ENCODE measurements at regions not wholly inside any gene's neighbourhood (a gene's known extent, or its start where the extent isn't known, plus 50 kb on each side); places are given as distances from the start of the nearest gene placed in this dataset.
"Not testable (repeated sequence)": the region's sequence is repeated elsewhere in the genome, so short reads cannot be mapped to it uniquely, and the experiment has no call there.

GRCh38 chr3:164030194-164030593 is 1048.1 kb downstream of the SI start:
- no peak for DNase-seq (ENCODE audit: low spot score)
- no peak for TF ChIP-seq CTCF (IDR thresholded peaks at IDR 0.05; ENCODE audit: extremely low read depth, insufficient read depth, missing control alignments)
- in situ Hi-C loops (cut with MboI; ENCODE audit: low pct_unique_long_range_greater_than_20kb, low sequenced_read_pairs, unreplicated experiment), result no loop called here

- no peak for DNase-seq (ENCODE audit: low spot score)
- no peak for TF ChIP-seq CTCF (IDR thresholded peaks at IDR 0.05; ENCODE audit: extremely low read depth, insufficient read depth, missing control alignments)
- in situ Hi-C loops (cut with MboI; ENCODE audit: low pct_unique_long_range_greater_than_20kb, low sequenced_read_pairs, unreplicated experiment), result no loop called here
Observed at GRCh38 chr3:164024786-164025185, 1053.5 kb downstream of the SI start.

- in situ Hi-C loops (cut with MboI; ENCODE audit: low pct_unique_long_range_greater_than_20kb, low sequenced_read_pairs, unreplicated experiment), result no loop called here
- DNase-seq (ENCODE audit: low spot score), result no peak
- TF ChIP-seq CTCF (IDR thresholded peaks at IDR 0.05; ENCODE audit: extremely low read depth, insufficient read depth, missing control alignments), result no peak
Observed at GRCh38 chr3:164023480-164023879, 1054.8 kb downstream of the SI start.

- DNase-seq (ENCODE audit: low spot score), result no peak
- in situ Hi-C loops (cut with MboI; ENCODE audit: low pct_unique_long_range_greater_than_20kb, low sequenced_read_pairs, unreplicated experiment), result no loop called here
- TF ChIP-seq CTCF (IDR thresholded peaks at IDR 0.05; ENCODE audit: extremely low read depth, insufficient read depth, missing control alignments), result no peak
Observed at GRCh38 chr3:164018500-164018899, 1059.8 kb downstream of the SI start.

- in situ Hi-C loops (cut with MboI; ENCODE audit: low pct_unique_long_range_greater_than_20kb, low sequenced_read_pairs, unreplicated experiment), result no loop called here
- TF ChIP-seq CTCF (IDR thresholded peaks at IDR 0.05; ENCODE audit: extremely low read depth, insufficient read depth, missing control alignments), result no peak
- no peak for DNase-seq (ENCODE audit: low spot score)
Observed at GRCh38 chr3:164007765-164008164, 1070.5 kb downstream of the SI start.

GRCh38 chr3:164004205-164004604 is 1074.1 kb downstream of the SI start:
- TF ChIP-seq CTCF (IDR thresholded peaks at IDR 0.05; ENCODE audit: extremely low read depth, insufficient read depth, missing control alignments), result no peak
- in situ Hi-C loops (cut with MboI; ENCODE audit: low pct_unique_long_range_greater_than_20kb, low sequenced_read_pairs, unreplicated experiment), result no loop called here
- no peak for DNase-seq (ENCODE audit: low spot score)

GRCh38 chr3:164003016-164003415 is 1075.3 kb downstream of the SI start:
- DNase-seq (ENCODE audit: low spot score), result not testable (repeated sequence)

More at GRCh38 chr3:164003016-164003415, 1075.3 kb downstream of the SI start:
- in situ Hi-C loops (cut with MboI; ENCODE audit: low pct_unique_long_range_greater_than_20kb, low sequenced_read_pairs, unreplicated experiment), result not testable (repeated sequence)

Measured in GM13977 (cell line).